H54 (cell line): ENCODE measurements at regions not wholly inside any gene's neighbourhood (a gene's known extent, or its start where the extent isn't known, plus 50 kb on each side); places are given as distances from the start of the nearest gene placed in this dataset.

Source experiments
- DNase-seq: peaks from one replicate; pipeline ENCODE4 v3.0.0; 2011; ENCODE audit warnings: low spot score, mixed read lengths; ENCODE audit not compliant: insufficient read length
- FAIRE-seq: peaks from 3 replicates; lab custom pipeline; 2011; peaks lifted over from hg19 to GRCh38; lab: Jason Lieb, UNC
- POLR2A ChIP-seq: IDR thresholded peaks from 2 replicates; pipeline ENCODE4 v1.6.1; 2011; ENCODE audit warnings: low read depth, mild to moderate bottlenecking, low read length

DNA sequence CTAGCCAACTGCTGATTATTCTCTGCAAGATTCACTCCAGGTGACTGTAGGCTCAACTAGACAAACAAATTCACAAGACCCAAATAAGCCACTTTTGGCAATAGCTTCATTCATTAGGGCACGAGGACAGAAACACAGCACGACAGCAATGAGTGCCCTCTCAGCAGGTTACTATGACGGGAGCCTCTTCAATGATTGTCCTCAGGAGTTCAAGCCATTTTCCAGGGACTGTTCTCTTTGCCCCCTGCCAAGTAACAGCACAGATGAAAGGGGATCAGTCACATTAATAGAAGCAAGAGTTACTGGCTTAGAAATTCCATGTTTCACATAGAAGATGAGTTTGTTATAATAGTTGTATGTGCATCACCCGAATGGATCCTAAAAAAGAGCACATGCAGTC, 712.2 kb downstream of the CDH8 start:
- no peak for FAIRE-seq
- no peak for TF ChIP-seq POLR2A
- no peak for DNase-seq

DNA sequence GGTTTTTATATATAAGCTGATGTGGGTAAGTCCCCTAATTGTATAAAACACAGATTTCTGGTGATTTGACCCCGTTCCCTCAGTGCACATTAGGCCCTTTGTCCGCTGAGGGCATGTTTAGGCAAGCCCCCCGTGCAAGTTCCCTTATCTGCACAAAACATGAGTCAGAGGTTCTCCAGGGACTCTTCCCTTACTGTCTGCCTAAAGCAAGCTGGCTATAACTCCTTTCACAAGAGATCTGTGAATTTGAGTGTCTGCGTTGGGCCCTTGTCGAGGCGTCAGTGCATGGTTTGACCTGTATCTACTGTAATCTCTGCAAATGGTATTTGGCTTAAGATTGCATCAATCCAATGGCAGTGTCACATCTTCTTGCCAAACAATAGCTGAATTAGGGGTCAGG, 712.8 kb downstream of the CDH8 start:
- DNase-seq (no peak), FAIRE-seq (no peak)
- TF ChIP-seq POLR2A = no peak

DNA sequence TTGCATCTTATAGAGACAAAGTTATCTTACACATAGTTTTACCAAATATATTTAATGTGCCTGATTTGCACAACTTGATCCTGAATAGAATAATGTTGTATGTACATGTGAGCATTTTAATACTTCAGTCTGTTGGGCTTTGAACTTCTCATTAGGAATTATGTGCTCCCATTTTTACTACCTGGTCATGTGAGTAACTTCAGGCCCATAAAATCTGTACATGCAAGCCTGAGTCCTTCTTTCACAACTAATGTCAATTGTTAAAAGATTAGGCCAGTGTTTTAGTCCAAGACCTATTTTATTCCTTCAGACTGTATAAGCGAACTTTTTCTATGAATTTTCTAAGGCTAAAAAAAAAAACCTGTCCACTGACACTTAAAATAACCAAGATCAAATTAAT, 715.4 kb downstream of the CDH8 start:
- DNase-seq (no peak), FAIRE-seq (no peak)
- no peak for TF ChIP-seq POLR2A

DNA sequence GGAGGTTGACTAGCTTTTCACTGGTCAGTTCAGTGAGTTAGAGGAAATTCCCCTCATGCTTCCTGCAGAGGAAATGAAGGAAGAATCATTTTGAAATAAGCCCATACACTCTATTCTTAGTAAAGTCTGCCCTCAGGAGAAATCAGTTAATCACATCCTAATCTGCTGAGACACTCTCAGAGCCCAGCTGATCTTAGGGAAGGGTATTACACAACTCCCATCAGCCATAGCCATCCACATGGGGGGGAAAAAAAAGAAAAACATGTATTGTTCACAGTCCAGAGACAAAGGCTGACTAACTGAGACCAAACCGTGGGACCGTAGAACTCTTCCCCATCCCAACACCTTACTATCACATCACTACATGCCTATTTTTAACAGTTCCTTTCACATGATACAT, 722.3 kb downstream of the CDH8 start:
- DNase-seq = no peak
- FAIRE-seq = no peak
- TF ChIP-seq POLR2A = no peak

DNA sequence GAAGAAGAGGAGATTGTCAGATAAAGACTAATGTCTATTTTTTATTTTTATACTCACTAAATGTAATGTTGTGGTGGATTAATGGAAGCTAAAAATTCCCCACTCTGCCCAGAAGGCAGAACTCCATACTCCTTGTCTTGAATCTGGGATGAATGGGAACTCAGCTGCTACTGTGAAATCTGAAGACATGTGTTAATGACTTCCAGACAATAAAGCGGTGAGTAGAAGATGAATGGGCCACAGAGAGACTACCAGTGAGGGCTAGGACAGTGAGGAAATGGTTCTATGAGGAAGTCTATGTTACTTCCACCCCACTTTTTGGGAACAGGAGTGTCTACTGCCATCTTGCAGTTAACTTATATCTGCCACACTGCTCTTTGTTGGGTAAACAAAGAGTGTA, 726.9 kb downstream of the CDH8 start:
- DNase-seq (no peak), FAIRE-seq (no peak)
- TF ChIP-seq POLR2A = no peak

DNA sequence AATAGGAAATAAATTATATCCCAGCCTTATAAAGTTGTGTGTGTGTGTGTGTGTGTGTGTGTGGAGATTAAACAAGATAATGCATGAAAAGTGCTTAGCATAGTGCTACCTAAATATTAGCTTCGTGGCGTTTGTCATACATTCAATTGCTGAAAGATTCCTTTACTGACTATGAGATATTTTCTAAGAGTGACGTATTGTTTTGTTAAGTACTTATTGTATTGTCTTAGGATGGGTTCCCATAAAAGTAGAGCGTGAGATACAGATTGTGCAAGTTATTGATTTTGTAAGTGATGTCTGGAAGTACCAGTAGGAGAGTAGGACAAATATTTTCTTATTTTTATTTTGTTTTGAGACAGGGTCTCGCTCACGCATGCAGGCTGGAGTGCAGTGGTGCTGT, 730.0 kb downstream of the CDH8 start:
- no peak for FAIRE-seq
- TF ChIP-seq POLR2A = no peak
- DNase-seq = no peak

DNA sequence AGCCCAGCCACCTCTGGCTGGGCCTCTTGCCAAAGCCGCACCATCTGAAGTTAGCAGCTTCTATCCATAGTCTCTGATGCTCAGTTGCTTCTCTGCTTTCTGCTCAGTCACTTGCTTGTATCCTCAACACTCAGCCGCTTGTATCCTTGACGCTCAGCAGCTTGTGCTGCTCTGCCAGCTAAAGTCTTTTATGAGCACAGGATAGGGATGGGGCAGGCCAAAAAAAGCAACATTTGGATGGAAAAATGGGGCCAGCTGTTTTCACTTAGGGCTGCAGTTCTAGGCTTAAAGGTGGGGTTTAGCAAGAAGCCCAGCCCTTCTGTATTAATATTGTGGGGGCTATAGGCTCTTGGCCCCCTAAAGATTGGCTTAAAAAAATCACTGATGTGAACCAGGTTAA, 739.4 kb downstream of the CDH8 start:
- FAIRE-seq = no peak
- TF ChIP-seq POLR2A = no peak
- DNase-seq = no peak

DNA sequence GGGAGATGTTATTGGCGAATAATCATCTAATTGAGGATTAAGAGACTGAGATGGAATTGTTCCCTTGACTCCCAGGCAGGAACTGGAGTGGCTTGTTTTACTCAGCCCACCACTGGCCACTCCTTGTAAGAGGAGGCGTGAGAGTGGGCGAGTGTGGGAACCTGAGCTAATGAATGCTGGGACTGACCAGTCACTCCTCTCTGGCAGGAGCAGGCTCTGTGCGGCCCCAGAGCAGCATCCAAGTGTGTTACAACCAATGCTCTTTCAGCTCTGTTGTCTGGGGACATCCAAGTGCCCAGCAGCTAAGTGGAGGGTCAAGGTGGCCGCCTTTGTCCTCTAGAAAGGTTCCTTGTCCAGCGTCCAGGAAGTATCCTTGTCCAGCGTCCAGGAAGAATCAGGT, 739.9 kb downstream of the CDH8 start:
- FAIRE-seq (no peak), DNase-seq (no peak)
- no peak for TF ChIP-seq POLR2A

DNA sequence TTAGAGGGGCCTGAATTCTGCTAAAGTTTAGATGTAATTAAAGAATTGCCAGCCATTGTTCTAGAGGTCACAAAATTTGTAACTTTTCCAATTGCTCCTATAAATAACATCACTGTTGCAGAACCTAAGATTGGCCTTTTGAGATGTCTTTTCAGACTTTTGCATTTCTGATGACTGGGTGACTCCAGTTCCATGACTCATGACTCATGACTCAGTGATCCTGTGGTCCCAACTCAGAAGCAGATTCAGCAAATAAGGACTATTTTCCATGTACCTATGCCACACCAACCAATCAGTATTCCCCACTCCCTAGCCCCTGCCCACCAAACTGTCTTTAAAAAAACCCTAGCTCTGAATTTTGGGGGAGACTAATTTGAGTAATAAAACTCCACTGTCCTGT, 740.9 kb downstream of the CDH8 start:
- no peak for TF ChIP-seq POLR2A
- no peak for FAIRE-seq
- no peak for DNase-seq

DNA sequence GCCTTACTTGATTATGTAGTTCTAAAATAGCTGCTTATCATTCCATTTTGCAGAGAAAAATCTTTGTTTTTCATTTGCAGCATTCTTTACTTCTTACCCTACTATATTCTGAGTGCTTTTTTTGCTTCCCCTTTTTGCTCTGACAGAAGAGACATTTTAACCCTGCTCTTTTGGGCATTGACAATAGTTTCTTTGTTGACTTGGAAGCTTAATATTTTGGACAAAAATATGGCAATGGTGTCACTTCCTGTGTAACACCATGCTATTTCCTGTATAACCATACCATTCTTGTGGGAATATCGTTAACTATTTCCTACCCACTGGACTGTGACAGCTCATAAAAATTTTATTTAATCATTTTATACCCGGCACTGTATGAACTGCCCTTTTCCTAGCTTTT, 747.1 kb downstream of the CDH8 start:
- no peak for TF ChIP-seq POLR2A
- FAIRE-seq (no peak), DNase-seq (no peak)

DNA sequence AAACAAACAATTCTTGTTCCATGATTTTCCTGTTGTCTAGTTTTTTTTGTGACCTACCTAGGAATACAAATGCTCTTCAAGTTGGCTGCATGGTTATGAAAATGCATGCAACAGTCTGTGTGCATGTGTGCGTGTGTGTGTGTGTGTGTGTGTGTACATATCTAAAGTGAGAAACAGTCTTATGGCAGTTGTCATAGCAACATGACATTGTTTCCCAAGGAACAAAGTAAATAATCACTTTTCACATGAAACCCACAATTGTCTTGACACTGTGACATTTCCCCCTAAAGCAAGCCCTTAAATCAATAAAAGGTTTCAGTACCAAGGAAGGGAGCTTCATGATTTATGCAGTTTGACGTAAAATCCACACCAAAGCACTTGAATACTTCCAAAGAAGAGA, 758.4 kb downstream of the CDH8 start:
- DNase-seq = no peak
- no peak for TF ChIP-seq POLR2A
- no peak for FAIRE-seq

DNA sequence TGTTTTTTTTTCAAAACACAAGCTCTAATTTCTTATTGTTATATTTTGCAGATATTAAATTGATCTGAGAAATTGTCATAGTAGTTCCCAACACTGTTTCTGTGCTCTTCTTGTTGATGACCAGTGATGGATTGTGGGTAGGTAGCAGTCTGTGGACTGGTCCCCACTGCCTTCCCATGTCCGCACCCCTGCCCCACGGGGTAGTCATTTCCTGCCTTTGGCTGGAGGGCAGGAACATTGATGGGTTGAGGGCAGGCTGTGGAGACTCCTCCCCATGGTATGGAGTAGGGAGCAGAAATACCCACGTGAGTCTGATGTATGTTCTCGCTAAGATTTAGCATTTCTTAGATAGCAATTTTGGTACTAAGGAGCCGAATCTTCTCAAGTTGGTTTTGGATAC, 762.0 kb downstream of the CDH8 start:
- no peak for FAIRE-seq
- no peak for TF ChIP-seq POLR2A
- no peak for DNase-seq

DNA sequence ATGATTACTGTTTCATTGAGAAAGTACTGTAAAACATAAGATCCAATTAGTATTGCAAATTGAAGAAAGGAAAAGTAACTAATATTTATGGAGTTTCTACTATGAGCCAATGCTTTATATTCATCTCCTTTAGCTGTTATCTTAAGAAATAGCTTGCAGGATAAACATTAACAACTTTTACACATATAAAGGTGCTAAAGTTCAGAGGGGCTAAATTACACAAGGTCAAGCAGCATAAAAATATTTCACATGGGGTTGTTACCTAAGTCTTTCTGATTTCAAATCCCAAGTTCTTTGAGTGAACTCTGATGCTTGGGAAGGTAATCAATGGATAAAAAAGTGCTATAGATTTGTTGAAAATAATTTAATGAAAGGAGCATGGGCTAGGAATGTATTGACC, 765.5 kb downstream of the CDH8 start:
- TF ChIP-seq POLR2A = no peak
- DNase-seq (no peak), FAIRE-seq (no peak)

DNA sequence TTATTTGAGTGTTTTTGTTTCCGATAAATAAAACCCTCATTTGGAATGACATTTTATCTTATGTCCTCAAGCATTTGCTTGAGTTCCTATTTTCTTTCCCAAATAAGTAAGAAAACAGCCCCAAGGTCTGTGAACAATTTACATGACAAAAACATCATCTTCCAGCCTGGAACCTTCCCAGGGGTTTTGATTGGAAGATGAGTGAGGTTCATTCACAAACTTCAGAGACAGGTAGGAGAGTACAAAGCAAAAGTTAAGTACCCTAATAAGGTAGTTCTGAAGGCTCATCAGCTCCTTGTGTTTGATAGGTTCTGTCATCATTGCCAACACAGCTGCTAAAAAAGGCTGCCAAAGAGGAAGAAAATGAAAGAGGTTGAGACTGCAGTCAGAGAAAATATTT, 772.8 kb downstream of the CDH8 start:
- FAIRE-seq (no peak), DNase-seq (no peak)
- no peak for TF ChIP-seq POLR2A

DNA sequence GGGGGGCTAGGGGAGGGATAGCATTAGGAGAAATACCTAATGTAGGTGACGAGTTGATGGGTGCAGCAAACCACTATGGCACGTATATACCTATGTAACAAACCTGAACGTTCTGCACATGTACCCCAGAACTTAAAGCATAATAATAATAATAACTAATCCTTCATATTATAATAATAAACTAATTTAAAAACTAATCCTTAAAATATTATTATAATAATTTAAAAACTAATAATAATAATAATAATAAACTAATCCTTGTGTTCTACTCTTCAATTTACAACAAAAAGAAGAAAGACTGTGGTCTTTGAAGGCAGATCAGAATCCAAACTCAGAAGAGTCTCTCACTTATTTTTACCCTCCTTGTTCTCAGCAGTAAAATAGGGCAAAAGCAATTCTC, 774.9 kb downstream of the CDH8 start:
- DNase-seq (no peak), FAIRE-seq (no peak)
- no peak for TF ChIP-seq POLR2A

DNA sequence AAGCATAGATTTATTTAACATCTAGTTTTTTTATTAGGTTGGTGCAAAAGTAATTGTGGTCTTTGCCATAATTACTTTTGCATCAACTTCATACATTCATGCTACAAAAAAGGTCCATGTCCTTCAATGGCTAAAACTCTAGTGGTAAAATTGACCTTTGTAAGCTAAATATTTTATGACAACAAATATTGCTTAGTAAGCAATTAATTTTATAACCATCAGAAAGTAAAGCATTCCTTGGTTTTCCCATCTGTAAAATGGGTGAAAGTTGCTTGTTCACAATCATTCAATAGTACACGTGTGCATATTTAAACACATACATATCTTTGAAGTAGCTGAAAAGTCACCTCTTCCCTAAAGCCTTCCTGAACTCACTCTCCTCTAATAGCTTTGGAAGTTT, 789.6 kb downstream of the CDH8 start:
- FAIRE-seq = no peak
- TF ChIP-seq POLR2A = no peak

More for the DNA sequence above, 789.6 kb downstream of the CDH8 start:
- no peak for DNase-seq
